ENCODE measurements at regions not wholly inside any gene's neighbourhood (a gene's known extent, or its start where the extent isn't known, plus 50 kb on each side); places are given as distances from the start of the nearest gene placed in this dataset.

DNA sequence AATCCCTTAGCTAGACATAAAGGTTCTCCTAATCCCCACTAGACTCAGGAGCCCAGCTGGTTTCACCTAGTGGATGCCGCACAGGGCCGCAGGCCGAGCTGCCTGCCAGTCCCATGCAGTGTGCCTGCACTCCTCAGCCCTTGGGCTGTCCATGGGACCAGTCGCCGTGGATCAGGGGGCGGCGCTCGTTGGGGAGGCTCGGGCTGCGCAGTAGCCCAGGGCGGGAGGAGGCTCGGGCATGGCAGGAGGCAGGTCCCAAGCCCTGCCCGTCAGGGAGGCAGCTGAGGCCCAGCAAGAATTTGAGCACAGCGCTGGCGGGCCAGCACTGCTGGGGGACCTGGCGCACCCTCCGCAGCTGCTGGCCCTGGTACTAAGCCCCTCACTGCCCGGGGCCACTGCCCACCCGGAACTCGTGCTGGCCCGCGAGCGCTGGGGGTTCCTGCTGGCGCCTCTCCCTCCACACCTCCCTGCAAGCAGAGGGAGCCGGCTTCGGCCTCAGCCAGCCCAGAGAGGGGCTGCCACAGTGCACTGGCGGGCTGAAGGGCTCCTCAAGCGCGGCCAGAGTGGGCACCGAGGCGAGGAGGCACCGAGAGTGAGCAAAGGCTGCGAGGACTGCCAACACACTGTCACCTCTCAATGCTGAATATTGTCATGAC lies 307.8 kb downstream of the C6orf118 start:
- POLR2A ChIA-PET (ENCODE audit: unreplicated experiment), result no interaction called here

More for the DNA sequence above, 307.8 kb downstream of the C6orf118 start:
- no peak overlapping the region for H3K4me3 ChIP-seq (ENCODE audit: insufficient read depth, low read depth, low read length)
- no peak overlapping the region for H2AK9ac ChIP-seq (replicated peaks; ENCODE audit: low read depth, low read length, poor library complexity)
- no peaks in the 10 kb centered on the region for H3K27me3 ChIP-seq (ENCODE audit: control insufficient read depth, insufficient read depth, low read length)
- no peak overlapping the region for H4K5ac ChIP-seq (ENCODE audit: low read depth, low read length)
- H3K9me1 ChIP-seq (ENCODE audit: insufficient read depth, low read length), result no peaks in the 10 kb centered on the region
- TF ChIP-seq RFX5 (IDR thresholded peaks at IDR 0.05; ENCODE audit: low read depth, low read length) (no peak), NFE2L2 (IDR thresholded peaks at IDR 0.05; ENCODE audit: low read depth, low read length) (no peak), POLR2A (IDR thresholded peaks at IDR 0.05; ENCODE audit: low read depth, low read length) (no peak), SMC3 (IDR thresholded peaks at IDR 0.05; ENCODE audit: low read depth, low read length) (no peak), CEBPB (IDR thresholded peaks at IDR 0.05; ENCODE audit: low read depth, low read length) (no peak), MAFK (IDR thresholded peaks at IDR 0.05; ENCODE audit: low read depth, low read length) (no peak), MXI1 (IDR thresholded peaks at IDR 0.05; ENCODE audit: borderline replicate concordance, low read depth, low read length) (no peak), FOS (IDR thresholded peaks at IDR 0.05; ENCODE audit: low read depth, low read length) (no peak), BHLHE40 (IDR thresholded peaks at IDR 0.05; ENCODE audit: low read depth, low read length) (no peak), RAD21 (IDR thresholded peaks at IDR 0.05; ENCODE audit: low read length) (no peak)
- TF ChIP-seq, protein P1, sequence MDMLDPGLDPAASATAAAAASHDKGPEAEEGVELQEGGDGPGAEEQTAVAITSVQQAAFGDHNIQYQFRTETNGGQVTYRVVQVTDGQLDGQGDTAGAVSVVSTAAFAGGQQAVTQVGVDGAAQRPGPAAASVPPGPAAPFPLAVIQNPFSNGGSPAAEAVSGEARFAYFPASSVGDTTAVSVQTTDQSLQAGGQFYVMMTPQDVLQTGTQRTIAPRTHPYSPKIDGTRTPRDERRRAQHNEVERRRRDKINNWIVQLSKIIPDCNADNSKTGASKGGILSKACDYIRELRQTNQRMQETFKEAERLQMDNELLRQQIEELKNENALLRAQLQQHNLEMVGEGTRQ (IDR thresholded peaks at IDR 0.05; ENCODE audit: low read depth, low read length), result no peak
- TF ChIP-seq, protein P2, sequence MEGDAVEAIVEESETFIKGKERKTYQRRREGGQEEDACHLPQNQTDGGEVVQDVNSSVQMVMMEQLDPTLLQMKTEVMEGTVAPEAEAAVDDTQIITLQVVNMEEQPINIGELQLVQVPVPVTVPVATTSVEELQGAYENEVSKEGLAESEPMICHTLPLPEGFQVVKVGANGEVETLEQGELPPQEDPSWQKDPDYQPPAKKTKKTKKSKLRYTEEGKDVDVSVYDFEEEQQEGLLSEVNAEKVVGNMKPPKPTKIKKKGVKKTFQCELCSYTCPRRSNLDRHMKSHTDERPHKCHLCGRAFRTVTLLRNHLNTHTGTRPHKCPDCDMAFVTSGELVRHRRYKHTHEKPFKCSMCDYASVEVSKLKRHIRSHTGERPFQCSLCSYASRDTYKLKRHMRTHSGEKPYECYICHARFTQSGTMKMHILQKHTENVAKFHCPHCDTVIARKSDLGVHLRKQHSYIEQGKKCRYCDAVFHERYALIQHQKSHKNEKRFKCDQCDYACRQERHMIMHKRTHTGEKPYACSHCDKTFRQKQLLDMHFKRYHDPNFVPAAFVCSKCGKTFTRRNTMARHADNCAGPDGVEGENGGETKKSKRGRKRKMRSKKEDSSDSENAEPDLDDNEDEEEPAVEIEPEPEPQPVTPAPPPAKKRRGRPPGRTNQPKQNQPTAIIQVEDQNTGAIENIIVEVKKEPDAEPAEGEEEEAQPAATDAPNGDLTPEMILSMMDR (conservative IDR thresholded peaks at IDR 0.05; ENCODE audit: low read depth, low read length), result no peak
- no peak overlapping the region for H3K9ac ChIP-seq (ENCODE audit: low read depth, low read length)
- no peak for DNase-seq
- H2BK120ac ChIP-seq (ENCODE audit: low read depth, low read length), result no peak overlapping the region
- no peak overlapping the region for H3K14ac ChIP-seq (replicated peaks; ENCODE audit: low read depth, low read length)
- CTCF ChIA-PET, result no interaction called here
- no peak overlapping the region for H3K56ac ChIP-seq (ENCODE audit: extremely low read depth, insufficient read depth, low read length)
- H2AK5ac ChIP-seq (ENCODE audit: low read depth, low read length), result no peak overlapping the region
- H3K36me3 ChIP-seq (ENCODE audit: control insufficient read depth, insufficient read depth, low read length), result no peaks in the 10 kb centered on the region
- dilution Hi-C loops (cut with HindIII; ENCODE audit: low sequenced_read_pairs, unreplicated experiment) (no loop called here), in situ Hi-C loops (cut with MboI; ENCODE audit: low sequenced_read_pairs) (no loop called here), intact Hi-C loops (cut with micrococcal nuclease) (no loop called here)
- H2AFZ ChIP-seq (replicated peaks; ENCODE audit: low read length, poor library complexity), result no peak overlapping the region
- H2BK15ac ChIP-seq (ENCODE audit: low read depth, low read length), result no peak overlapping the region
- H4K20me1 ChIP-seq (ENCODE audit: insufficient read depth, low read length), result no peaks in the 10 kb centered on the region
- no peak overlapping the region for H3K18ac ChIP-seq (ENCODE audit: low read depth, low read length)
- H4K8ac ChIP-seq (ENCODE audit: low read depth in 2 of 2, low read length in 2 of 2), result no peak overlapping the region
- no TSS peak for BruUV-seq (replicated peaks)
- no peak overlapping the region for H3K27ac ChIP-seq (ENCODE audit: insufficient read depth, low read length)
- 83% methylated on average over 13 of the region's 33 CpGs; no CpG with 5 or more reads in 1 of the 2 experiments for WGBS, 2 experiments (ENCODE audit: extremely low coverage in 2 of 2, insufficient read length in 1 of 2)
- H3K4me2 ChIP-seq (ENCODE audit: low read depth, low read length), result no peak overlapping the region
- H4K91ac ChIP-seq (ENCODE audit: insufficient read depth, low read depth, low read length), result no peak overlapping the region
- no peaks in the 10 kb centered on the region for H3K4me1 ChIP-seq (ENCODE audit: control insufficient read depth, insufficient read depth, low read length)
- no peak for ATAC-seq (ENCODE audit: low read depth)
- peaks cover 14% of the 10 kb centered on the region for H3K9me3 ChIP-seq (ENCODE audit: control insufficient read depth, insufficient read depth, low read length)
- H2BK5ac ChIP-seq (ENCODE audit: low read depth, low read length, poor library complexity, severe bottlenecking), result no peak overlapping the region
- H3K23ac ChIP-seq (ENCODE audit: low read depth, low read length), result no peak overlapping the region
- H3K4ac ChIP-seq (ENCODE audit: low read depth, low read length), result no peak overlapping the region
- H2BK20ac ChIP-seq (ENCODE audit: low read depth, low read length), result no peak overlapping the region
- H3K79me1 ChIP-seq (ENCODE audit: low read depth in 1 of 2, low read length in 2 of 2), result no peaks in the 10 kb centered on the region

Measured in IMR-90 (cell line).